ENCODE measurements at regions not wholly inside any gene's neighbourhood (a gene's known extent, or its start where the extent isn't known, plus 50 kb on each side); places are given as distances from the start of the nearest gene placed in this dataset.

- TF ChIP-seq CTCF (IDR thresholded peaks at IDR 0.05) = no peak
- no peak for TF ChIP-seq POLR2AphosphoS5 (IDR thresholded peaks at IDR 0.05)
- TF ChIP-seq POLR2A (IDR thresholded peaks at IDR 0.05) = no peak
These were observed 71.9 kb downstream of the FOXB1 start for GRCh38 chr15:60076045-60076444.

Data from breast epithelium (tissue), 3 donors.